GM12878 (cell line): ENCODE measurements at regions not wholly inside any gene's neighbourhood (a gene's known extent, or its start where the extent isn't known, plus 50 kb on each side); places are given as distances from the start of the nearest gene placed in this dataset.

ENCODE experiments used
- ATAC-seq: fragments of 200-7000 bp; cut with Tn5 transposase; 3 replicates; pipeline ENCODE4 v1.9.1; 2020; ENCODE audit warnings: mild to moderate bottlenecking, moderate library complexity
- BruUV-seq: library from RNA; stranded (reverse); fragments of 400-500 nt; replicated peaks from 2 replicates; lab custom pipeline; 2021; lab: Mats Ljungman, UMichigan
- CTCF ChIA-PET: fragments of 300-600 bp; sonication (Branson Sonifier 250); formaldehyde crosslinking; extraction: SDS; loops from one replicate; lab custom pipeline; 2021; ENCODE audit warnings: inconsistent platforms; lab: Yijun Ruan, JAX
- POLR2A ChIA-PET: fragments of 350-600 bp; formaldehyde crosslinking; extraction: SDS; loops from one replicate; lab custom pipeline; 2021; ENCODE audit warnings: inconsistent platforms; lab: Charles Lee
- RAD21 ChIA-PET: fragments of 300-600 bp; sonication (Branson Sonifier 250); formaldehyde crosslinking; loops from one replicate; lab custom pipeline; 2023; ENCODE audit warnings: antibody characterized with exemption; ENCODE audit not compliant: unreplicated experiment; lab: Charles Lee
- SMC1A ChIA-PET: fragments of 300-600 bp; sonication (Branson Sonifier 250); formaldehyde crosslinking; loops from one replicate; lab custom pipeline; 2023; ENCODE audit not compliant: unreplicated experiment, uncharacterized antibody; lab: Charles Lee
- DNase-seq: peaks from one replicate; pipeline ENCODE4 v3.0.0-alpha.2; 2011; ENCODE audit warnings: low read depth, low spot score
- FAIRE-seq: peaks from 3 replicates; lab custom pipeline; 2011; peaks lifted over from hg19 to GRCh38; lab: Jason Lieb, UNC
- H2AFZ ChIP-seq: 2 replicates; pipeline ENCODE4 v1.6.0; 2011; ENCODE audit warnings: low read depth, low read length, control low read depth; ENCODE audit not compliant: control insufficient read depth
- H3K27ac ChIP-seq: 2 replicates; pipeline ENCODE4 v1.5.1; 2011; ENCODE audit warnings: control low read depth; ENCODE audit not compliant: control insufficient read depth, insufficient read depth
- H3K27me3 ChIP-seq, 2 experiments: replicated peaks in 1 of 2; 2 replicates each; pipeline versions ENCODE4 v1.6.0 to v1.6.1; 2011; ENCODE audit warnings: low read length in 1 of 2; ENCODE audit not compliant: control insufficient read depth in 2 of 2, insufficient read depth in 2 of 2
- H3K36me3 ChIP-seq, 2 experiments: 2 replicates each; pipeline ENCODE4 v1.5.1; 2011; ENCODE audit warnings: low read length in 1 of 2; ENCODE audit not compliant: control insufficient read depth in 2 of 2, insufficient read depth in 2 of 2
- H3K4me1 ChIP-seq: 2 replicates; pipeline ENCODE4 v1.6.1; 2011; ENCODE audit warnings: mild to moderate bottlenecking, low read length, moderate library complexity, mixed read lengths; ENCODE audit not compliant: control insufficient read depth, insufficient read depth
- H3K4me2 ChIP-seq: 2 replicates; pipeline ENCODE4 v1.6.0; 2011; ENCODE audit warnings: control low read depth; ENCODE audit not compliant: control insufficient read depth, insufficient read depth
- H3K4me3 ChIP-seq: fragments of 200-600 bp; sonication (generic); 2 replicates; pipeline ENCODE4 v1.5.1; 2016
- H3K79me2 ChIP-seq: 2 replicates; pipeline ENCODE4 v1.6.0; 2011; ENCODE audit warnings: low read length; ENCODE audit not compliant: control insufficient read depth, insufficient read depth
- H3K9ac ChIP-seq: 2 replicates; pipeline ENCODE4 v1.8.0; 2011; ENCODE audit warnings: low read length, control low read depth, mixed read lengths; ENCODE audit not compliant: control insufficient read depth, insufficient read depth
- H3K9me3 ChIP-seq: replicated peaks from 3 replicates; pipeline ENCODE4 v1.5.1; 2011; ENCODE audit warnings: mild to moderate bottlenecking, low read length; ENCODE audit not compliant: control insufficient read depth, insufficient read depth
- H4K20me1 ChIP-seq: 2 replicates; pipeline ENCODE4 v1.6.0; 2011; ENCODE audit not compliant: control insufficient read depth, insufficient read depth
- JUND ChIP-seq: IDR thresholded peaks from 2 replicates; pipeline ENCODE4 v1.6.1; 2012; ENCODE audit warnings: low read depth, mild to moderate bottlenecking, low read length, improper control_type of control experiment, moderate library complexity
- MEF2A ChIP-seq: IDR thresholded peaks from 2 replicates; pipeline ENCODE4 v1.6.1; 2011; ENCODE audit warnings: low read depth, mild to moderate bottlenecking, low read length, moderate library complexity; ENCODE audit not compliant: insufficient read depth
- RAD51 ChIP-seq: fragments of 450-650 bp; IDR thresholded peaks from 2 replicates; pipeline ENCODE4 v1.6.1; 2016; ENCODE audit warnings: moderate library complexity, mild to moderate bottlenecking, inconsistent platforms
- SMC3 ChIP-seq: IDR thresholded peaks from 2 replicates; pipeline ENCODE4 v1.6.1; 2011; ENCODE audit warnings: low read length, improper control_type of control experiment, borderline replicate concordance
- SPI1 ChIP-seq: IDR thresholded peaks from 2 replicates; pipeline ENCODE4 v1.6.1; 2011; ENCODE audit warnings: low read depth, mild to moderate bottlenecking, low read length, moderate library complexity, borderline replicate concordance; ENCODE audit not compliant: insufficient read depth
- TCF3 ChIP-seq: IDR thresholded peaks from 2 replicates; pipeline ENCODE4 v1.6.1; 2012; ENCODE audit warnings: low read depth, mild to moderate bottlenecking, low read length, borderline replicate concordance; ENCODE audit not compliant: insufficient read depth
- YY1 ChIP-seq: IDR thresholded peaks from 2 replicates; pipeline ENCODE4 v1.6.1; 2011; ENCODE audit warnings: low read depth, mild to moderate bottlenecking, low read length
- ZNF274 ChIP-seq: IDR thresholded peaks from one replicate; pipeline ENCODE4 v1.8.0; 2011; ENCODE audit not compliant: insufficient read length, insufficient read depth
- WGBS: methylation state at CpG from one replicate; pipeline ENCODE4 v1.1.6; 2016; ENCODE audit warnings: low lambda C conversion rate; ENCODE audit not compliant: insufficient replicate concordance, insufficient coverage; ENCODE audit errors: missing lambda C conversion rate; 5-methylcytosine and 5-hydroxymethylcytosine counted together
- in situ Hi-C: fragments of 300-500 bp; cut with MboI; formaldehyde crosslinking; loops from 9 replicates; pipeline ENCODE4 v1.14.3; 2018; ENCODE audit warnings: mixed read lengths
- intact Hi-C: fragments of 100-400 bp; cut with micrococcal nuclease; formaldehyde crosslinking; loops from one replicate; pipeline ENCODE4 v1.14.2; 2022; ENCODE audit not compliant: unreplicated experiment
- TF ChIP-seq, protein P1 (sequence below): IDR thresholded peaks from 2 replicates; pipeline ENCODE4 v1.6.1; 2012; ENCODE audit warnings: low read depth, low read length, improper control_type of control experiment
- TF ChIP-seq, protein P2 (sequence below): fragments of 150-350 bp; IDR thresholded peaks from 2 replicates; pipeline ENCODE4 v1.6.1; 2016; ENCODE audit warnings: low read depth, low read length
- TF ChIP-seq, protein P3 (sequence below): IDR thresholded peaks from 2 replicates; pipeline ENCODE4 v1.6.1; 2011; ENCODE audit warnings: borderline replicate concordance, low read depth, mild to moderate bottlenecking, moderate library complexity, mixed read lengths, low read length; ENCODE audit not compliant: insufficient read depth; ENCODE audit errors: extremely low read length

DNA sequence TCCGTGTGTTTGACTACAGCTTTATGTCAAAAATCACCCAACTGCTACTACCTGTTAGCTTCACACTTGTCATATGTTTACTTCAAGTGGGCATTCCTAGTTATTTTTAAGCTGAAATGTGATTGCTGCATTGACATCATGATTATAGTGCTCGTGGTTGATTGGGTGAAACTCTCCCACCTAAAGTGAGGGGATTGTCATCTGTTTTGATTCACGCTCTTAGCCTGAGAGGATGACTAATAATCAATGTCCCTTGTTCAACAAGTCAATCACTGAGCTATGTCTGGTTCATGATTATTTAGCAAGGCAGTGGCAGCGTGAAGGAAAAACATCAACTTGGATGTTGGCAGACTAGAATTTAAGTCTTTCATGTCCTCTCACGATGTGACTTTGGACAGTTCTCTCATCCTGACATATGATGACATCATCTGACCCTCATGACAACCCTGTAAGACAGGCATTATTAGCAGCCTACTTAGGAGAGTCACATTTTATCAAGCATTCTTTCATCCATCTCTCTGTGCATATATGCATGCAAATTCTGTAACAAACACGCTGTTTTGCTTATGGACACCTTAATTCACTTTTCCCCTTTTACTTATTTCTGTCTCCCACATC is 352.6 kb upstream of the ZMIZ1 start:
- Histone ChIP-seq H3K9ac (no peak overlapping the region), H3K9me3 (no peaks in the 10 kb centered on the region), H3K27ac (no peak overlapping the region), H3K79me2 (no peaks in the 10 kb centered on the region), H3K4me3 (no peak overlapping the region), H3K36me3 (no peaks in the 10 kb centered on the region), H3K4me2 (no peak overlapping the region), H3K4me1 (no peaks in the 10 kb centered on the region), H2AFZ (no peak overlapping the region), H3K27me3 (no peaks in the 10 kb centered on the region; a peak in 1 of 4 replicates), H4K20me1 (no peaks in the 10 kb centered on the region)
- intact Hi-C loops (no loop called here), in situ Hi-C loops (no loop called here)
- ChIA-PET RAD21 (no interaction called here), SMC1A (interaction anchor here (0.7 kb wide), 1 partner anchor 33 kb away, joined by 3 read pairs; no protein-coding TSS in a partner anchor), POLR2A (no interaction called here), CTCF (interaction anchor here (0.6 kb wide), 1 partner anchor 417 kb away, joined by 3 read pairs; no protein-coding TSS in a partner anchor)
- DNase-seq (no peak), FAIRE-seq (no peak), ATAC-seq (no peak)
- TF ChIP-seq ZNF274 = no peak
- no peak for TF ChIP-seq SPI1
- TF ChIP-seq, protein P1, sequence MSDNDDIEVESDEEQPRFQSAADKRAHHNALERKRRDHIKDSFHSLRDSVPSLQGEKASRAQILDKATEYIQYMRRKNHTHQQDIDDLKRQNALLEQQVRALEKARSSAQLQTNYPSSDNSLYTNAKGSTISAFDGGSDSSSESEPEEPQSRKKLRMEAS = no peak
- no peak for TF ChIP-seq TCF3
- TF ChIP-seq, protein P2, sequence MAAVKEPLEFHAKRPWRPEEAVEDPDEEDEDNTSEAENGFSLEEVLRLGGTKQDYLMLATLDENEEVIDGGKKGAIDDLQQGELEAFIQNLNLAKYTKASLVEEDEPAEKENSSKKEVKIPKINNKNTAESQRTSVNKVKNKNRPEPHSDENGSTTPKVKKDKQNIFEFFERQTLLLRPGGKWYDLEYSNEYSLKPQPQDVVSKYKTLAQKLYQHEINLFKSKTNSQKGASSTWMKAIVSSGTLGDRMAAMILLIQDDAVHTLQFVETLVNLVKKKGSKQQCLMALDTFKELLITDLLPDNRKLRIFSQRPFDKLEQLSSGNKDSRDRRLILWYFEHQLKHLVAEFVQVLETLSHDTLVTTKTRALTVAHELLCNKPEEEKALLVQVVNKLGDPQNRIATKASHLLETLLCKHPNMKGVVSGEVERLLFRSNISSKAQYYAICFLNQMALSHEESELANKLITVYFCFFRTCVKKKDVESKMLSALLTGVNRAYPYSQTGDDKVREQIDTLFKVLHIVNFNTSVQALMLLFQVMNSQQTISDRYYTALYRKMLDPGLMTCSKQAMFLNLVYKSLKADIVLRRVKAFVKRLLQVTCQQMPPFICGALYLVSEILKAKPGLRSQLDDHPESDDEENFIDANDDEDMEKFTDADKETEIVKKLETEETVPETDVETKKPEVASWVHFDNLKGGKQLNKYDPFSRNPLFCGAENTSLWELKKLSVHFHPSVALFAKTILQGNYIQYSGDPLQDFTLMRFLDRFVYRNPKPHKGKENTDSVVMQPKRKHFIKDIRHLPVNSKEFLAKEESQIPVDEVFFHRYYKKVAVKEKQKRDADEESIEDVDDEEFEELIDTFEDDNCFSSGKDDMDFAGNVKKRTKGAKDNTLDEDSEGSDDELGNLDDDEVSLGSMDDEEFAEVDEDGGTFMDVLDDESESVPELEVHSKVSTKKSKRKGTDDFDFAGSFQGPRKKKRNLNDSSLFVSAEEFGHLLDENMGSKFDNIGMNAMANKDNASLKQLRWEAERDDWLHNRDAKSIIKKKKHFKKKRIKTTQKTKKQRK = no peak
- TF ChIP-seq RAD51 = no peak
- no peak for TF ChIP-seq MEF2A
- TF ChIP-seq JUND = no peak
- TF ChIP-seq SMC3 = no peak
- TF ChIP-seq, protein P3, sequence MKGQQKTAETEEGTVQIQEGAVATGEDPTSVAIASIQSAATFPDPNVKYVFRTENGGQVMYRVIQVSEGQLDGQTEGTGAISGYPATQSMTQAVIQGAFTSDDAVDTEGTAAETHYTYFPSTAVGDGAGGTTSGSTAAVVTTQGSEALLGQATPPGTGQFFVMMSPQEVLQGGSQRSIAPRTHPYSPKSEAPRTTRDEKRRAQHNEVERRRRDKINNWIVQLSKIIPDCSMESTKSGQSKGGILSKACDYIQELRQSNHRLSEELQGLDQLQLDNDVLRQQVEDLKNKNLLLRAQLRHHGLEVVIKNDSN = no peak
- no peak for TF ChIP-seq YY1
- BruUV-seq = no TSS peak
- WGBS = 19% methylated on average over 6 of the region's 6 CpGs
